ENCODE measurements at regions not wholly inside any gene's neighbourhood (a gene's known extent, or its start where the extent isn't known, plus 50 kb on each side); places are given as distances from the start of the nearest gene placed in this dataset.
"Not testable (repeated sequence)": the region's sequence is repeated elsewhere in the genome, so short reads cannot be mapped to it uniquely, and the experiment has no call there.

DNA sequence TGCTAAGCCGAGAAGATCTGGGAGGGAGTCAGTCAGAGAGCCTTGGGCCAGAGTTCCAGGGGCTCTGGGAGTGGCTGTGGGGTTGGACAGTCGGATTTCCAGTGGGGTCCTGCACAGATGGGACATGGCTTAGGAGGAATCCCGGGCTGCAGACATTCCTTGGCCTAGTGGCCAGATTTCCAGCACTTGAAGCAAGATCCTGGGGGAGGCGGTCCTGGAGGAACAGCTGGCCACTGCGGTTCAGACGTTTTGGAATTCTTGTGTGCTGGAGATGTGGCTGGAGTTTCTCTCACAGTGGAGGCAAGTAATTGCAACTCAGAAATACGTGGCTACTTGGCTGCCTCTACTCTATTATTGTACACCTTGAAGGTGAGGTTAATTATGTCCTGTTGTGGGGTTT, 80.7 kb upstream of the KIF5B start:
- TF ChIP-seq EZH2 (IDR thresholded peaks at IDR 0.05); POLR2A (IDR thresholded peaks at IDR 0.05; ENCODE audit: borderline replicate concordance, extremely low read depth, insufficient read depth, insufficient read length); CEBPB (IDR thresholded peaks at IDR 0.05; ENCODE audit: low read depth); YY1 (IDR thresholded peaks at IDR 0.05; ENCODE audit: extremely low read depth, insufficient replicate concordance, low read depth, low read length): not testable (repeated sequence)
- TF ChIP-seq, protein P1, sequence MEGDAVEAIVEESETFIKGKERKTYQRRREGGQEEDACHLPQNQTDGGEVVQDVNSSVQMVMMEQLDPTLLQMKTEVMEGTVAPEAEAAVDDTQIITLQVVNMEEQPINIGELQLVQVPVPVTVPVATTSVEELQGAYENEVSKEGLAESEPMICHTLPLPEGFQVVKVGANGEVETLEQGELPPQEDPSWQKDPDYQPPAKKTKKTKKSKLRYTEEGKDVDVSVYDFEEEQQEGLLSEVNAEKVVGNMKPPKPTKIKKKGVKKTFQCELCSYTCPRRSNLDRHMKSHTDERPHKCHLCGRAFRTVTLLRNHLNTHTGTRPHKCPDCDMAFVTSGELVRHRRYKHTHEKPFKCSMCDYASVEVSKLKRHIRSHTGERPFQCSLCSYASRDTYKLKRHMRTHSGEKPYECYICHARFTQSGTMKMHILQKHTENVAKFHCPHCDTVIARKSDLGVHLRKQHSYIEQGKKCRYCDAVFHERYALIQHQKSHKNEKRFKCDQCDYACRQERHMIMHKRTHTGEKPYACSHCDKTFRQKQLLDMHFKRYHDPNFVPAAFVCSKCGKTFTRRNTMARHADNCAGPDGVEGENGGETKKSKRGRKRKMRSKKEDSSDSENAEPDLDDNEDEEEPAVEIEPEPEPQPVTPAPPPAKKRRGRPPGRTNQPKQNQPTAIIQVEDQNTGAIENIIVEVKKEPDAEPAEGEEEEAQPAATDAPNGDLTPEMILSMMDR (IDR thresholded peaks at IDR 0.05 in 2 of 3, conservative IDR thresholded peaks at IDR 0.05 in 1 of 3; ENCODE audit: borderline replicate concordance in 1 of 3, insufficient read depth in 1 of 3, low read depth in 2 of 3, low read length in 2 of 3): not testable (repeated sequence)
- TF ChIP-seq, protein P2, sequence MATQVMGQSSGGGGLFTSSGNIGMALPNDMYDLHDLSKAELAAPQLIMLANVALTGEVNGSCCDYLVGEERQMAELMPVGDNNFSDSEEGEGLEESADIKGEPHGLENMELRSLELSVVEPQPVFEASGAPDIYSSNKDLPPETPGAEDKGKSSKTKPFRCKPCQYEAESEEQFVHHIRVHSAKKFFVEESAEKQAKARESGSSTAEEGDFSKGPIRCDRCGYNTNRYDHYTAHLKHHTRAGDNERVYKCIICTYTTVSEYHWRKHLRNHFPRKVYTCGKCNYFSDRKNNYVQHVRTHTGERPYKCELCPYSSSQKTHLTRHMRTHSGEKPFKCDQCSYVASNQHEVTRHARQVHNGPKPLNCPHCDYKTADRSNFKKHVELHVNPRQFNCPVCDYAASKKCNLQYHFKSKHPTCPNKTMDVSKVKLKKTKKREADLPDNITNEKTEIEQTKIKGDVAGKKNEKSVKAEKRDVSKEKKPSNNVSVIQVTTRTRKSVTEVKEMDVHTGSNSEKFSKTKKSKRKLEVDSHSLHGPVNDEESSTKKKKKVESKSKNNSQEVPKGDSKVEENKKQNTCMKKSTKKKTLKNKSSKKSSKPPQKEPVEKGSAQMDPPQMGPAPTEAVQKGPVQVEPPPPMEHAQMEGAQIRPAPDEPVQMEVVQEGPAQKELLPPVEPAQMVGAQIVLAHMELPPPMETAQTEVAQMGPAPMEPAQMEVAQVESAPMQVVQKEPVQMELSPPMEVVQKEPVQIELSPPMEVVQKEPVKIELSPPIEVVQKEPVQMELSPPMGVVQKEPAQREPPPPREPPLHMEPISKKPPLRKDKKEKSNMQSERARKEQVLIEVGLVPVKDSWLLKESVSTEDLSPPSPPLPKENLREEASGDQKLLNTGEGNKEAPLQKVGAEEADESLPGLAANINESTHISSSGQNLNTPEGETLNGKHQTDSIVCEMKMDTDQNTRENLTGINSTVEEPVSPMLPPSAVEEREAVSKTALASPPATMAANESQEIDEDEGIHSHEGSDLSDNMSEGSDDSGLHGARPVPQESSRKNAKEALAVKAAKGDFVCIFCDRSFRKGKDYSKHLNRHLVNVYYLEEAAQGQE (IDR thresholded peaks at IDR 0.05; ENCODE audit: low read depth): not testable (repeated sequence)
